ENCODE measurements at regions not wholly inside any gene's neighbourhood (a gene's known extent, or its start where the extent isn't known, plus 50 kb on each side); places are given as distances from the start of the nearest gene placed in this dataset.

DNA sequence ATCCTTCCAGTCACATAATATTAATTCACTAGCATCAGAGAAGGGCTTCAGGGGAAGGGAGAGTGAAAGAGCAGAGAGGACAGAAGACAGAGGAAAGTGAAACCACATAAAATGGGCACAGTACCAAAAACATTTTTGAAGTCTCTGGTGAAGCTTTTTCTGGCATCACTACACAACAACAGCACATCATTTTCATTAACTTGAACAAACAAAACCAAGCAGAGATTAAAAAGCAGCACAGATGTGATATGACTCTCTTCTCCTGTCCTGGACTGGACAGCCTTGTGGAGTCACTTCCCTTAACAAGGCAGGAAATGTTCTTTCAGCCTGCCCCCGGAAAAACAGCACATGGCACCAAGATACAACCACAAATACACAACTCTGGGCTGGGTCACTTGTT is 112.0 kb downstream of the TSPAN8 start:
- H3K9me3 ChIP-seq = no peaks in the 10 kb centered on the region
- intact Hi-C loops (cut with DNase I) = no loop called here
- 58% methylated on average over 1 of the region's 1 CpG for WGBS
- H3K27ac ChIP-seq (replicated peaks in 1 of 4) = no peak overlapping the region
- TF ChIP-seq POLR2AphosphoS5 (IDR thresholded peaks at IDR 0.05) = no peak
- TF ChIP-seq, protein P1, sequence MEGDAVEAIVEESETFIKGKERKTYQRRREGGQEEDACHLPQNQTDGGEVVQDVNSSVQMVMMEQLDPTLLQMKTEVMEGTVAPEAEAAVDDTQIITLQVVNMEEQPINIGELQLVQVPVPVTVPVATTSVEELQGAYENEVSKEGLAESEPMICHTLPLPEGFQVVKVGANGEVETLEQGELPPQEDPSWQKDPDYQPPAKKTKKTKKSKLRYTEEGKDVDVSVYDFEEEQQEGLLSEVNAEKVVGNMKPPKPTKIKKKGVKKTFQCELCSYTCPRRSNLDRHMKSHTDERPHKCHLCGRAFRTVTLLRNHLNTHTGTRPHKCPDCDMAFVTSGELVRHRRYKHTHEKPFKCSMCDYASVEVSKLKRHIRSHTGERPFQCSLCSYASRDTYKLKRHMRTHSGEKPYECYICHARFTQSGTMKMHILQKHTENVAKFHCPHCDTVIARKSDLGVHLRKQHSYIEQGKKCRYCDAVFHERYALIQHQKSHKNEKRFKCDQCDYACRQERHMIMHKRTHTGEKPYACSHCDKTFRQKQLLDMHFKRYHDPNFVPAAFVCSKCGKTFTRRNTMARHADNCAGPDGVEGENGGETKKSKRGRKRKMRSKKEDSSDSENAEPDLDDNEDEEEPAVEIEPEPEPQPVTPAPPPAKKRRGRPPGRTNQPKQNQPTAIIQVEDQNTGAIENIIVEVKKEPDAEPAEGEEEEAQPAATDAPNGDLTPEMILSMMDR (IDR thresholded peaks at IDR 0.05) = no peak
- no peak for TF ChIP-seq POLR2A (IDR thresholded peaks at IDR 0.05; ENCODE audit: low read depth)
- no peak for TF ChIP-seq EP300 (IDR thresholded peaks at IDR 0.05)
- no peaks in the 10 kb centered on the region for H3K4me1 ChIP-seq
- no peak overlapping the region for H3K4me3 ChIP-seq
- no peaks in the 10 kb centered on the region for H3K36me3 ChIP-seq
- no peaks in the 10 kb centered on the region for H3K27me3 ChIP-seq
- no peak for DNase-seq (ENCODE audit: extremely low spot score)

- DNase-seq (ENCODE audit: extremely low spot score) = no peak
- H3K27me3 ChIP-seq = no peaks in the 10 kb centered on the region
- H3K4me3 ChIP-seq = no peak overlapping the region
- no peaks in the 10 kb centered on the region for H3K36me3 ChIP-seq
- TF ChIP-seq, protein P1 (IDR thresholded peaks at IDR 0.05) = no peak
- TF ChIP-seq EP300 (IDR thresholded peaks at IDR 0.05) = no peak
- no peak for TF ChIP-seq POLR2AphosphoS5 (IDR thresholded peaks at IDR 0.05)
- TF ChIP-seq POLR2A (IDR thresholded peaks at IDR 0.05; ENCODE audit: low read depth) = no peak
- H3K9me3 ChIP-seq = no peaks in the 10 kb centered on the region
- no peaks in the 10 kb centered on the region for H3K4me1 ChIP-seq
- WGBS = 77% methylated on average over 2 of the region's 2 CpGs
- no peak overlapping the region for H3K27ac ChIP-seq (replicated peaks in 1 of 4)
- intact Hi-C loops (cut with DNase I) = no loop called here
Measured at GRCh38 chr12:71041476-71041875, 116.3 kb downstream of the TSPAN8 start.

- 92% methylated on average over 1 of the region's 1 CpG for WGBS
- TF ChIP-seq POLR2A (IDR thresholded peaks at IDR 0.05; ENCODE audit: low read depth) = no peak
- TF ChIP-seq, protein P1 (IDR thresholded peaks at IDR 0.05) = no peak
- no peak for TF ChIP-seq POLR2AphosphoS5 (IDR thresholded peaks at IDR 0.05)
- TF ChIP-seq EP300 (IDR thresholded peaks at IDR 0.05) = no peak
- DNase-seq (ENCODE audit: extremely low spot score) = no peak
- no peaks in the 10 kb centered on the region for H3K27me3 ChIP-seq
- intact Hi-C loops (cut with DNase I) = no loop called here
- H3K36me3 ChIP-seq = no peaks in the 10 kb centered on the region
- H3K4me1 ChIP-seq = no peaks in the 10 kb centered on the region
- no peaks in the 10 kb centered on the region for H3K9me3 ChIP-seq
- no peak overlapping the region for H3K4me3 ChIP-seq
- no peak overlapping the region for H3K27ac ChIP-seq (replicated peaks in 1 of 4)
Measured at GRCh38 chr12:71038960-71039359, 118.4 kb upstream of the PTPRR start.

DNA sequence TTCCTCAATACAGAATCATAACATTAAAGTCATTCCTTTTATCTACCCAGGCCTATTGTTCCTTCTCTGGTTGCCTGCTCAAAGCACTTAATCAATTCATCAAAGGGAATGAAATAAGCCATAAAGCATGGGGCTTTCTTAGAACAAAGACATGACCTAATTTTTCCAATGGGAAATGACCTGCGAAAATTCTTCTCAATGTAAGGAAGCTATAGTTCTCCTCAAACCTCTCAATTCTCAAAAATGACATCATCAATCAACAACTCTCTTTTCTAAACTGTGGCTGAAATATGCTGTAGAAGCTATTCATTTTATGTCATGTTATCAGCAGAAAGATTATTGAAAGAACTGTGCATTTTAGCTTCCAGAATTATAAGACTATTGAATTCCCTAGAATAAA is 116.0 kb upstream of the PTPRR start:
- no peak for DNase-seq (ENCODE audit: extremely low spot score)
- H3K4me3 ChIP-seq = no peak overlapping the region
- TF ChIP-seq, protein P1 (IDR thresholded peaks at IDR 0.05) = no peak
- TF ChIP-seq POLR2A (IDR thresholded peaks at IDR 0.05; ENCODE audit: low read depth) (no peak), POLR2AphosphoS5 (IDR thresholded peaks at IDR 0.05) (no peak), EP300 (IDR thresholded peaks at IDR 0.05) (no peak)
- H3K36me3 ChIP-seq = no peaks in the 10 kb centered on the region
- no peaks in the 10 kb centered on the region for H3K9me3 ChIP-seq
- intact Hi-C loops (cut with DNase I) = no loop called here
- no peaks in the 10 kb centered on the region for H3K27me3 ChIP-seq
- H3K4me1 ChIP-seq = no peaks in the 10 kb centered on the region
- no peak overlapping the region for H3K27ac ChIP-seq (replicated peaks in 1 of 4)
- WGBS = 90% methylated on average over 1 of the region's 1 CpG

DNA sequence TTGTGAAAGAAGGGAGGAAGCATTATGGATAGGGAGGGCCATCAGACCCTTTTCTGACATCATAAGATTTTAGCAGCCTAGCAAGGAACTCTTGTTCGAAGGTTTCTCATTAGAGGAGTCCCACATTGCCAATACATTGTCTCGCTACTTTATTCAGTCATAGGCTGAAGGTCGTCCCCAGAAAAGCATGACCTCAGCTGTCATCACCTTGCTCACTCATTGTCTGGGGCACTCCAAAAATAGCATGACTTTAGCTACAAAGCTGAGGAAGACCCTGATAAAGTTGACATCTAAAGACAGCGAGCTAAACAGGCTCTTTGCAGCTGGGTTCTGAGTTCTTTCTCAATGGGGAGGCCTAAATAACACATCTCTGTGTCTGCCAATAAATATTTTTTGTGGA is 112.4 kb upstream of the PTPRR start:
- Histone ChIP-seq H3K9me3 (no peaks in the 10 kb centered on the region), H3K36me3 (no peaks in the 10 kb centered on the region), H3K27me3 (no peaks in the 10 kb centered on the region), H3K27ac (replicated peaks in 1 of 4) (no peak overlapping the region), H3K4me1 (no peaks in the 10 kb centered on the region), H3K4me3 (no peak overlapping the region)
- TF ChIP-seq POLR2A (IDR thresholded peaks at IDR 0.05; ENCODE audit: low read depth) = no peak
- TF ChIP-seq EP300 (IDR thresholded peaks at IDR 0.05) = no peak
- TF ChIP-seq POLR2AphosphoS5 (IDR thresholded peaks at IDR 0.05) = no peak
- TF ChIP-seq, protein P1 (IDR thresholded peaks at IDR 0.05) = no peak
- WGBS = 69% methylated on average over 4 of the region's 4 CpGs
- intact Hi-C loops (cut with DNase I) = no loop called here
- no peak for DNase-seq (ENCODE audit: extremely low spot score)

All from esophagus muscularis mucosa (tissue), 4 donors.